IPS DF 4.7 (cell line): ENCODE measurements at regions not wholly inside any gene's neighbourhood (a gene's known extent, or its start where the extent isn't known, plus 50 kb on each side); places are given as distances from the start of the nearest gene placed in this dataset.
"Not testable (repeated sequence)": the region's sequence is repeated elsewhere in the genome, so short reads cannot be mapped to it uniquely, and the experiment has no call there.

ENCODE experiments used
- DNase-seq: peaks from one replicate; pipeline ENCODE4 v3.0.0-alpha.2; 2013; ENCODE audit warnings: low spot score; ENCODE audit errors: extremely low read depth

GRCh38 chr11:46223252-46223513 is 54.3 kb upstream of the CREB3L1 start:
- DNase-seq, result no peak

DNA sequence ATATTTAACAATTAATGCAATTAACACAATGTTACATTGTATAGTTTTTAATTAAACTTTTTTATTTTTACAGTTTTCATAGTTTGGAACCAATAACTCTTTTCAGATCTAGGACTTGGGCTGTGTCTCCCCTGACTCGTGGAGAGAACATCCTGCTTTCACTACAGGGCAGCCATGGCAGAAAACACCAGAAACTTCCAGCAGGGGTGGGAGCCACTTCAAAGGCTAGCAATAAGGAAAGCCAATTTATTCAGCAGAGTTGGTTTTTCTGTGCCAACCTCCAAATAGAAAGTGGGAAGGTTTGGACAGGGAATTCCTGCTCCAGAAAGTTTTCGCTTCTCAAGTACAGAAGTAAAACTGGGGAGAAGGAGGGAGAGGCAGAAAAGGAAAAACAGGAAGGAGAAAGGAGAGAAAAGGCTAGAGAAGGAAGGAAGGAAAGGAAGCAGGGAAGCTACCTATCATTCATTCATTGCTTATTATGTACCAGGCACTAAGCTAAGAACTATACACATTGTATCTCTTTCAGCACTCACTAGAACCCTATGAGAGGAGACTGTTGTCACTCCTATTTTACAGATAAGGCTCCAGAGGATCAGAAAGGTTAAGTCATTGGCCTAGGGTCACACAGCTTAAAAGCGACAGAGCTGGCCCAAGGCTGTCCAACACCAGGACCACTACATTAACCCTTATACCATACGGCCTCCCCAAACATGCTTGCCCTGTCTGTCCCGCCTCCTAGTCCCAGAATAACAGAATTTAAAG is 54.8 kb upstream of the CREB3L1 start:
- DNase-seq, result no peak

DNA sequence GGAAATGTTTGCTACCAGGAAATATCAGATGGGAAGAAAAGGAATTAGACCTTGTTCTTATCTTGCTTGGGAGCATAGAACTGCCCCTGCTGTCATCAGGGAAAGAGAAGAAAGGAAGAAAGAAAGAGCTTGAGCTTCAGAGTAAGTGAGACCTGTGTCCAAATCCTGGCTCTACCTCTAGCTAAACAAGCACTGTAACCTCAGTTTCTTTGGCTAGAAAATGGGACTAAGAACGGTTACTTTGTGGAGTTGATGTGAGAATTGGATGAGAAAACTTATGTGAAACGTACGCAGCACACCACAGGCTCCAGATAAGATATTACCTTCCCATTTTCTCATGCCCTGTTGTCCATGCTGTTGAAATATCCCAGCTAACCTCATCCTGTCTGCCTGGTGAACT is 57.1 kb upstream of the CREB3L1 start:
- no peak for DNase-seq

DNA sequence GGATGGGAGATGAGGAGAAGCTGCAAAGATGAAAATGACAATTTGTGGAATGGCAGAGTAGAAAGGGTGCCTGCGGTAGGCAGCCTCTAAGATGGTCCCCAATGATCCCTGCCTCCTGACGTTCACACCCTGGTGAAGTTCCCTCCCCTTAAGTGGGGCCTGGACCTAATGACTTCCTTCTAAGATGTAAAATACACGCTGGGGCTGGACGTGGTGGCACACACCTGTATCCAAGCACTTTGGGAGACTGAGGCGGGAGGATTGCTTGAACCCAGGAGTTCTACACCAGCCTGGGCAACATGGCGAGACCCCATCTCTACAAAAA is 60.7 kb upstream of the CREB3L1 start:
- DNase-seq, result no peak

GRCh38 chr11:46216019-46216764 is 61.3 kb upstream of the CREB3L1 start:
- DNase-seq, result no peak

- no peak for DNase-seq
These were observed 62.1 kb upstream of the CREB3L1 start for GRCh38 chr11:46215208-46215931.

DNA sequence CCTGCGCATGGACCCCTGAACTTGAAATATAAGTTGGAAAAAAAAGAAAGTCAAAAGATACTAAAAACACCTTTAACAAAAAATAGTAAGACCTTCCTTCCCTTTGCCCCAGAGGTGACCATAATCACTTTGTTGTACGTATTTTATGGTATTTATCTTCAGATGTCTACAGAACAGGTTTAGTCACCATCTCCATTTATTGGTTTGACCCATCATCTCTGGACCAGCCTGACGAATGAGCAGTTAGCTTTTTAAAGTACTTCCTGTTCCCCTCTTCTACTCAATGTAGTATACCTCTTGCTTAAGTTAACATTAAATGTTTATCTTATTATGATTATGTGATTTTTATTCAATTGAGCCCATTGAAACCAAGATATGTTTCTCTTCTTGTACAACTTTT is 64.7 kb upstream of the CREB3L1 start:
- no peak for DNase-seq

GRCh38 chr11:46210856-46211255 is 66.6 kb upstream of the CREB3L1 start:
- DNase-seq, result no peak

GRCh38 chr11:46210133-46210636 is 67.3 kb upstream of the CREB3L1 start:
- no peak for DNase-seq

GRCh38 chr11:46209624-46210023 is 67.8 kb upstream of the CREB3L1 start:
- not testable (repeated sequence) for DNase-seq

- no peak for DNase-seq
These were observed 68.7 kb upstream of the CREB3L1 start for GRCh38 chr11:46208803-46209202.

DNA sequence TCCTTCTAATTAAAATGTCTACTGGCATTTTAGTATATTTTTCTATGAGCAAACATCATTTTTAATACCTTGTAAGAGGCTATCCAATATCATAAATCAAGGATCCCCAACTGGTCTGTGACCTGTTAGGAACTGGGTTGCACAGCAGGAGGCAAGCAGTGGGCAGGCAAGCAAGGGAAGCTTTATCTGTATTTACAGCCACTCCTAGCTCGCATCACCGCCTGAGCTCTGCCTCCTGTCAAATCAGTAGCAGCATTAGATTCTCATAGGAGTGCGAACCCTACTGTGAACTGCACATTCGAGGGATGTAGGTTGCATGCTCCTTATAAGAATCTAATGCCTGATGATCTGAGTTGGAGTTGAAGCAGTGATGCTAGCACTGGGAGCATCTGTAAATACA is 70.2 kb upstream of the CREB3L1 start:
- DNase-seq, result no peak

GRCh38 chr11:46204415-46204814 is 73.0 kb upstream of the CREB3L1 start:
- not testable (repeated sequence) for DNase-seq

DNA sequence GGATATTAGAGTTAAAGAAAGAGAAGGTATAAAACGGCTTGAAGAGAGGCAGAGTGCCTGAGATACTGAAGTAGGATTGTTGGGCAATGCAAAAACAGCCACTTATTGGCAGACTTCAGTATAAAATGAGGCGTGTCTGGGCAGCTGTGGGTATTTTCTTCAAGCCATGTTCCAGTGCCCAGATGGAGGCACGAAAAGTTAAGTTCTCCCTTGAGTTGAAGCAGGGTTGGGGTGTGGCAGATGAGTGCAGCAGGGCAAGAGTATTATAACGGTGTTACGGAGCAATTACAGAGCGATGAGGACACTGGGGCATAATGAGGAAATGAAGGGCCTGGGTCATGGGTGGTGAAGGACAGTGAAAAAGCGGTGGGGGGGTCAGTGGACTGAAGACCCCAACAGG is 73.7 kb upstream of the CREB3L1 start:
- no peak for DNase-seq

- DNase-seq, result no peak
These were observed 74.6 kb upstream of the CREB3L1 start for GRCh38 chr11:46202696-46203391.

- peak; percentile 30 for DNase-seq
These were observed 75.3 kb upstream of the CREB3L1 start for GRCh38 chr11:46202149-46202548.

GRCh38 chr11:46200537-46201281 is 76.8 kb upstream of the CREB3L1 start:
- DNase-seq, result no peak

GRCh38 chr11:46198245-46199240 is 77.3 kb upstream of the PHF21A start:
- DNase-seq, result no peak

DNA sequence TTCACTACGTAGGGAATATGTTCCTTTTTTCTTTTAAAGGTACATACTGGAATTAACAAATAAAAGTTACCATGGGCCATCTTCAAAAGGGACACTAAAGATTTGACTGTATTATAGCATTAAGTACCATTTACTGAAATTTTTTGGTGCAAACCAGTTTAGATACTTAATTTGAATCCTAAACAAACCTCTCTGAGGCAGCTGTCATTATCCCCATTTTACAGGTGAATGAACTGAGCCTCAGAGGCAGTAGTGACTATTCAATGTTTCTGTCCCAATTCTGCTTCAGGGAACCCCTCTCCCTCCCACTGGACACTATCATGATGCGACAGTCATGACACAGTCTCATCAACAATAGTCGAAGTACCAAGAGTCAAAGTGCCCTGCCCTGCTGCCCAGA is 76.2 kb upstream of the PHF21A start:
- no peak for DNase-seq

DNA sequence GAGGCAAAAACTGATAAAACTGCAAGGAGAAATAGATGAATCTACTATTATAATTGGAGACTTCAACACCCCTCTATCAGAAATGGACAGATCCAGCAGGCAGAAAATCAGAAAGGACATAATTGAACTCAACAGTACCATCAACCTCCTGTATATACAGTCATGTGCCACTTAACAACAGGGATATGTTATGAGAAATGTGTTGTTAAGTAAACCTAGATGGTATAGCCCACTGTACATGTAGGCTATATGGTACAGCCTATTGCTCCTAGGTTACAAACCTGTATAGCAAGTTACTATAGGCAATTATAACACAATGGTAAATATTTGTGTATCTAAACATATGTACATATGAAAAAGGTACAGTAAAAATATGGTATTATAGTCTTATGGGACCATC is 66.8 kb upstream of the PHF21A start:
- DNase-seq, result no peak
